22Rv1 (cell line): ENCODE measurements at regions not wholly inside any gene's neighbourhood (a gene's known extent, or its start where the extent isn't known, plus 50 kb on each side); places are given as distances from the start of the nearest gene placed in this dataset.

Experiments used
- ZFX ChIP-seq: fragments of 450-650 bp; IDR thresholded peaks from 2 replicates; pipeline ENCODE4 v1.6.1; 2017; ENCODE audit warnings: antibody characterized with exemption, borderline replicate concordance
- TF ChIP-seq, protein P1 (sequence below): fragments of 450-650 bp; IDR thresholded peaks from 2 replicates; pipeline ENCODE4 v1.5.1; 2017; ENCODE audit warnings: mild to moderate bottlenecking

DNA sequence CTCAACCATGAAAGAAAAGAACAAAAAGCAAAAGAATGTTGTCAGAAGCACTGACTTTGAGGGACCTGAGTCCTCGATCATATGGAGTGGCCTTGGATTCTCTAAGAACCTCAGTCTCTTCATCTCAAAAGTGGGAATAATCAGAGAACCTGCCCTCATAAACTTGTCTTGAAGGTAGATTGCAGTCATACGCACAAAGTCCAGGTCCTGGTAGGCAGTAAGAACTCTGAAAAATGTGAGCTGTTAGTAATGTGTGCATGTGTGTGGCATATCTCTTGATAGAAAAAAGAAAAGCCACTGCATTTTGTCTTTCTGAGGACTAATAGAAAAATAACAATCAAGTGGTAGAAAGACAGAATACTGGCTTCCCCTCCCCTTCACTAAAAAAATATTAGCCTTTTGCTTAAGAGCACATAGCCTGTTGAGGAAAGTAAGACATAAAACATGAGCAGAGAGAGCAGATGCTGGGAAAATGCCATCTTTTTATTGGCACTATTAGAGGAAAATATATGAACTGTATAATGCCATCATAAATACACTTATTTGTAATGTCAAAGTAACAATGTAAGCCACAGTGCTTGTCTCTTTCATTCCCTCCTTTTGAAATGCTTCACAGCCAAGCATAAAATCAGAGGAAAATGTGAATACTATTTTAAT is 205.1 kb upstream of the TBX3 start:
- TF ChIP-seq, protein P1, sequence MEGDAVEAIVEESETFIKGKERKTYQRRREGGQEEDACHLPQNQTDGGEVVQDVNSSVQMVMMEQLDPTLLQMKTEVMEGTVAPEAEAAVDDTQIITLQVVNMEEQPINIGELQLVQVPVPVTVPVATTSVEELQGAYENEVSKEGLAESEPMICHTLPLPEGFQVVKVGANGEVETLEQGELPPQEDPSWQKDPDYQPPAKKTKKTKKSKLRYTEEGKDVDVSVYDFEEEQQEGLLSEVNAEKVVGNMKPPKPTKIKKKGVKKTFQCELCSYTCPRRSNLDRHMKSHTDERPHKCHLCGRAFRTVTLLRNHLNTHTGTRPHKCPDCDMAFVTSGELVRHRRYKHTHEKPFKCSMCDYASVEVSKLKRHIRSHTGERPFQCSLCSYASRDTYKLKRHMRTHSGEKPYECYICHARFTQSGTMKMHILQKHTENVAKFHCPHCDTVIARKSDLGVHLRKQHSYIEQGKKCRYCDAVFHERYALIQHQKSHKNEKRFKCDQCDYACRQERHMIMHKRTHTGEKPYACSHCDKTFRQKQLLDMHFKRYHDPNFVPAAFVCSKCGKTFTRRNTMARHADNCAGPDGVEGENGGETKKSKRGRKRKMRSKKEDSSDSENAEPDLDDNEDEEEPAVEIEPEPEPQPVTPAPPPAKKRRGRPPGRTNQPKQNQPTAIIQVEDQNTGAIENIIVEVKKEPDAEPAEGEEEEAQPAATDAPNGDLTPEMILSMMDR = no peak
- no peak for TF ChIP-seq ZFX
